ENCODE measurements at regions not wholly inside any gene's neighbourhood (a gene's known extent, or its start where the extent isn't known, plus 50 kb on each side); places are given as distances from the start of the nearest gene placed in this dataset.

DNA sequence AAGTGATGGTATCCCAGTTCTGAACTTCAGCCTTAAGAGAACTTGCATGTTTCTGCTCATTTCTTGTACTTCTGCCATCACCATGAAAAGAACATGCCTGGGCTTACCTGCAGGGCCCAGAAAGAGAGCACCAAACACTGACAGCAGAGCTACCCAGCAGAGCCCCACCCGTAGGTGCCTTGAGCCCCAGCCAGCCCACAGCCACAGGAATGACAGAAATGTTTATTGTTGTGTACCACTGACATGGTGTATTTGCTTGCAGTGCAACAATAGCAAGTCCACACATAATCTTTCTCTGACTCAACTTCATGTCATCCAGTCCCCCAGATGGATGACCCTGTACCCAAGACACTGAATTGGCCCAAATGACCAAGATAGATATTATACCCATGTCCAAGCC lies 195.2 kb downstream of the TSHZ3 start:
- DNase-seq = no peak

DNA sequence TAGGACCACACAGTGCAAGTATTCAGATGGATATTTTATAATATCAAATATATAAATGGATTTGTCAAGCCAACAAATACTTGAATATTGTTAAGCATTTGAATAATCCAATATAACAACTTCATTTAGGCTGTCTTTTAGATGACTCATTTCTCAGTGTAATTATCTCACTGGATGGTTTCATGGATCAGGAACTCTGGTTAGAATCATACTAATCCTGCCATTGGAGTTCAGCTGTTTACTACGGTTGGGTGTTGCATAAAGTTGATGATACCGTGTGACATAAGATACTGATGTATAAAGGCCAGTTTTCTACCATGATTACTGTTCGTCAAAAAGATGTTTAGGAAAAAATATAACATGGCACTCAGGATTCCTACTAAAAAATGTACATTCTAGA lies 196.3 kb downstream of the TSHZ3 start:
- DNase-seq = no peak

DNA sequence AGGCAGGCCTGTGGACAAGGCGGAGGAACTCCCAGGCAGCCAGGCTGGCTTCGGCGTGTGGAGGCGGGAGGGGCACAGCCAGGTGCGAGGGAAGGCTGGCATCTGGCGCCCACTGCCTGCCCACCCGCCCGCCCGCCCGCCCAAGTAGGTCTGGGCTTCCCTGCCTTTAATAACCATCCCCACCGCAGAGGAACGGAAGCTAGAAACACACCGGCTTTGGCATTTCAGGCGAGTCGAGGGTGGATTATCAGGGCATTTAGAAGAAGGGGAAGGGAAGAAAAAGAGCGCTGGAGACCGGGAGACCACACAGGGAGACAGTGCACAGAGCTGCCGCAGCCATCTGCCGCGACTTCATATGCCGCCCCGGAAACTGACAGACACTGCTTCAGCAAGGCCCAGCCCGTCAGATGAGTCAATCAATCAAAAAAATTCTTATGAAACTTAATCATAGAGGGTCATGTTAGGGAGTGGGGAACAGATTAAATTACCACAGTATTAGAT lies 199.7 kb downstream of the TSHZ3 start:
- no peak for DNase-seq

GRCh38 chr19:31148671-31149070 lies 200.6 kb downstream of the TSHZ3 start:
- DNase-seq = no peak

DNA sequence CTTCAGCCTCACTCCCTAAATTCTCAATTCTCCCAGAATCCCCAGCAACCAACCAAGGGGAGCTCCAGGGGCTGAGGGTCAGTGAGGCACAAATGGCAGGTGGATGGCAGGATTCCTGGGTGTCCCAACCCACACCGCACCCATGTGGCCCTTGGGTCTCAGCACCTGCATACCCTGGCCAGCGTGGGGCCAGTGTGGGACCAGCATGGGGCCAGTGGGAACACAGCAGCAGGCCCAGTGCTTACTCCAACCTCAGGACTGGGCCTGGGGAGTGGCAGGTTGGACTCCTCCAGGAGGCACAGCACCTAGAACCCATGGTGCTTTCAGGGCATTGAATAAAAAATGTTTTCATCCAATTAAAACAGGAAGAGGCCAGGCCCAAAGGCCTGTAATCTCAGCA lies 202.0 kb downstream of the TSHZ3 start:
- no peak for DNase-seq

- no peak for DNase-seq
Observed at GRCh38 chr19:31146546-31147183, 202.6 kb downstream of the TSHZ3 start.

DNA sequence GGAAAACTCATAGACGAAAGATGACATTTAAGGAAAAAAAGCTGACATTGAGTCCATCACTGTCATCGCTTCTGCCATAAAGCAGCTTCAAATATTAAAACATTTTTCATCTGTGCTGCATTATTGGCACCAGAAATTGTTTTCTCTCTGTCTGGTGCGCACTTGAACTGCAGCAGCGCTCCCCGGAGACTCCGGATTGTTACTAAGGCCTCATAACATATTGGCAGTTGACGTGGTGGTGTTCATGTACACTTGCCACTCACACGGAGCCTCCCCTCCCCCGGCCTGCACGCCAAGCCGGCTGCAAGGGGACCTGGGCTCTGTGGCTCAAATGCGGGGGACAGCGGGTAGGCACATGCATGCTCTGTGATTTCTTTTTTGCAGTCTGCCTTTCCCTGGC lies 203.2 kb downstream of the TSHZ3 start:
- DNase-seq = no peak

DNA sequence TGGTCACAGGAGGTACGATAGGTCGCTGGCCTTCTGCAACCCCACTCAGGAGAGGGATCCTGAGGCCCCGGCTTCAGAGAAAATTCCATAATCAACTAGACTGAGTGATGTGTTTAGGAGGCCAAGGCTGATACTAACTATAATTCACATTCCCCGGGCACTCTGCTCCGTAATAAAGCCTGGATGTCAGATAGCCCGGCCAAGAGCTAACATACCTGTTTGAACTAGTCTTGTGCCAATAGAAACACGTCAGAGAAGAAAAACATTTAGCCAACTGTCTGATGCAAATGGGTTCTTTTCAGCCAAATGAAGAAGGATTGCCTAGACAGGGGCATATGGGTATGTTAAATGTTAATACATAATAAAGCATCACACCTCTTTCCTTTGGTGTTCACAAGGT lies 204.2 kb downstream of the TSHZ3 start:
- no peak for DNase-seq

- DNase-seq = no peak
Observed at GRCh38 chr19:31144075-31144870, 205.0 kb downstream of the TSHZ3 start.

DNA sequence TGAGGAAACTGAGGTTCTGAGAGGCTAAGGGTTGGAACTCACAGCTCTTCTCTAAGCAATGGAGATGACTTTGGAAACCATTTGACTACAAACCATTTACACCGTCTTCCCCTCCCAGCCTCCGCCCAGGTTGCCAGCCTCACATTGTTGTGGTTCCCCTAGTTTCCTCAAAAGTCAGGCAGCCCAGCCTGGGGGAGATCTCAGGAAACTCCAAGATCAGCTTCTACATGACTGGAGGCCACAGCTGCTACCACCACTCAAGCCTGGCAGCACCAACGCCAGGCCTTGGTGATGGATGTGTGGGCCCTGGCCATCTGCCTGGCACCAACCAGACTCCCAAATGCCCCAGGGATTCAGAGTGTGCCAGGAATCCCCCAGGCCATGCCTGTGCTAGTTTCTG lies 207.9 kb downstream of the TSHZ3 start:
- no peak for DNase-seq

DNA sequence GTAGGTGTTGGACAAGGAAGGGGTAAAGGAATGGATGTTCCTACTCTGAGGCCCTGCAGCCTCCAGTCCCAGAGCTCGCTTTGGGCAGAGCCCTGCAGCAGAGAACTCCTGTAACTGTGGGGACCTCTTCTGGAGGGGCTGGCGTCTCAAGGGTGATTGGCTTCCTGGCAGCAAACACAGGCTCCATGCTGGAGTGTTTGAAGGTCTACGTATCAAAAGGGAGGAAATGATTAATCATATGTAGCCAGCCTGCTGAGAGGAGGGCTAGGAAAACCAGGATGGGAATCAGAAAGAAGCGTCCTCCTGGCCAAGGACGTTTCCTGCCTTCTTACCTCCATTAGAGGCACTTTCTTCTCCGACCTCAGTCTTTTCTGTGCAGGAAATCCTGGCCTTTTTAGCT lies 208.5 kb downstream of the TSHZ3 start:
- DNase-seq = no peak

DNA sequence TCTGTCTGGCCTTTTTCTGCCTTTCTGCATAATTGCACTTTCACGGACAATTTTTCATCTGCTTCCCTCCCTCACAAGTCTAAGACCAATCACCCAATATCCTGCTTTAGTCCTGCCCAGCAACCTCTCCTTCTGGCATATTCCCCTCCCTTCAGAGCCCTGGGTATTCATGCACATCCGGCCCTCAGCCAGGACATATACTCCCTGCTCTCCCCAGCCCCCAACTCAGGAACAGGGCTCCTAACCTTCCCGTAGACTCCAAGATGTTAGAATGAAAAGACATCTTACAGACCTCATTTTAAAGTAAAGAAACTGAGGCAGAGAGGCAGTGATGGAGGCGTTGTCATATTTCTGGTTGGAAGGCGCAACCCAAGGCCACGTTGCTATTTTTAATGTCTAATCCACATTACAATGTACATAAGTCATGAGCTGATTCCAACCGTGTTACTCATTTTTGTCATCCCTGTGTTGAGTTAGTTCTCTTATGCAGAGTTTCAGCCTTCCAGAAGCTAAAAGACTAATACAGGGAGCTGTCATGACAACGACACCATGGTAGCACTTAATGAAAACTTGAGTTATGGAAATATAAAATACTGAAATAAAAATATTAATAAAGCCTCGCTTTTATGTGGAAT lies 209.2 kb downstream of the TSHZ3 start:
- DNase-seq = peak; percentile 46

GRCh38 chr19:31138077-31138476 lies 211.2 kb downstream of the TSHZ3 start:
- no peak for DNase-seq

DNA sequence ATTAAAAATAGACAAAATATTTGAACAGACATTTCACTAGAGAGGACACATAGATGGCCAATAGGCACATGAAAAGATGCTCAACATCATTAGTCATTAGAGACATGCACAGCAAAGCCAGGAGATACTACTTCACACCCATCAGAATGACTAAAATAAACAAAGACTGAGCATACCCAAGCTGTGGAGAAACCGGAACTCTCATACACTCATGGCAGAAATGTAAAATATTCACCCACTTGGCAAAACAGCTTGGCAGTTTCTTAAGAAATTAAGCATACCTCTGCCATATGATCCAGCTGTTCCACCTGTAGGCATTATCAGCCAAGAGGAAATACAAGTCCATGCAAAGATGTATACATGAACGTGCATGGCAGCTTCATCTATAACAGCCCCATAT lies 213.4 kb downstream of the TSHZ3 start:
- DNase-seq = no peak

GRCh38 chr19:31132753-31133110 lies 216.5 kb downstream of the TSHZ3 start:
- DNase-seq = no peak

GRCh38 chr19:31128291-31128690 lies 220.9 kb downstream of the TSHZ3 start:
- DNase-seq = no peak

GRCh38 chr19:31127134-31127967 lies 221.9 kb downstream of the TSHZ3 start:
- DNase-seq = peak; percentile 79

DNA sequence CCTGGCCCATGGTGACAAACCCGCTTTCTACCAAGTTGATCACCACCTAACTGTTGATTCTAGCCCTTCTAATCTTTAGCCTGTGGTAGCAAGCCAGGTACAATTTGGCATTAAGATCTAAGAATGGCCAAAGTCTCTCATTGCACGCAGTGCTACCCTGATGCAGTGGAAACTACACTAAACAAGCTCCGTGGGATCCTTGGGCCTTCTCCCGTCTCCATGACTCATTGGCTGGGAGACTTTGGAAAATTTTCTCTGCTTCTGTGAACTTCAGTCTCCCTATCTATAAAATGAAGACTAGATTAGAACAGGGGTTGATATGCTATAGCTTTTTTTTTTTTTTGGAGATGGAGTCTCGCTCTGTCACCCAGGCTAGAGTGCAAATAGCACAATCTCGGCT lies 223.0 kb downstream of the TSHZ3 start:
- no peak for DNase-seq

- no peak for DNase-seq
Observed at GRCh38 chr19:31125071-31125470, 224.2 kb downstream of the TSHZ3 start.

- no peak for DNase-seq
Observed at GRCh38 chr19:31121501-31121900, 227.7 kb downstream of the TSHZ3 start.

- DNase-seq = no peak
Observed at GRCh38 chr19:31120952-31121351, 228.3 kb downstream of the TSHZ3 start.

DNA sequence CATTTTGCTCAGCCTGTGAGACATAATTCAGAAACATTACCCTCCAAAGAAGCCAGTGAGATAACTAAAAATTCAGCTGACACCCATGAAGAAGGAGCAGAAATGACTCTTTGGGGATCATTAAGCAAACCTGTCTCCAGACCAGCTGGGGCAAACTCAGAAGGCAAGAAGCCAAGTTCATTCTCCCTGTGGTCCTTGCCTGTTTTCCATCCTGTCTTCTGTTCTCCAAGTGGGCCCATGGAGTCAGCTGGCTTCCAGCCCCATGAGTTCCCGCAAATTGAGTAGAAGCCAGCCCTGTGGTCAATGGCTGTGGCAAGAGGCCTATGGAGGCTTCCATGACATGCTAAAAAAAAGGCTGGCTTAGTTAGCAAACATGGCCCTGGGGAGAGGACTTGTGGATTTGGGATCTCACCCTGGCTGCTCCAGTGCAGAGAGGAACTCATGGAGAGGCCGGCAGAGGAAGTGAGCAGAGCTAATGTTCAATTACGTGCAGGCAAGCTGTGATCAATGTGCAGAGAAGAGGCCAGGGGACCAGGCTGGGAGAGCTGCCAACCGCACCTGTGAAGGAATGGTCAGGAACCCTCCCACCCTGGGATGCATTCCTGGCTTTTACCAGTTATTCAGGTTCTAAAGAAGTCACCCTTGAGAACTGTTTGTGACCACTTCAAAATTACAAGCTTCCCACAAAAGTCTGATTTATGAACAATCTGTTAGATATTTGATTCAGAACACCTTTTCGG lies 229.1 kb downstream of the TSHZ3 start:
- no peak for DNase-seq

GRCh38 chr19:31118986-31119385 lies 230.2 kb downstream of the TSHZ3 start:
- no peak for DNase-seq
